SK-N-SH treated with all-trans-retinoic acid at 6 μM for 48 hours (cell line): ENCODE measurements at regions not wholly inside any gene's neighbourhood (a gene's known extent, or its start where the extent isn't known, plus 50 kb on each side); places are given as distances from the start of the nearest gene placed in this dataset.
A peak's percentile ranks its signal among the peaks of the same experiment; 100 is the strongest.

Experiments
- ATAC-seq: fragments of 200-7000 bp; cut with Tn5 transposase; 3 replicates; pipeline ENCODE4 v1.9.1; 2020; ENCODE audit warnings: mild to moderate bottlenecking, moderate library complexity
- ARNTL ChIP-seq: fragments of 450-650 bp; formaldehyde crosslinking; IDR thresholded peaks from 2 replicates; pipeline ENCODE4 v1.5.0; 2020; ENCODE audit warnings: low read depth, mild to moderate bottlenecking, moderate library complexity, borderline replicate concordance
- BACH2 ChIP-seq: fragments of 250-450 bp; sonication (Bioruptor Pico); IDR thresholded peaks from 2 replicates; pipeline ENCODE4 v1.9.0; 2021; ENCODE audit warnings: mild to moderate bottlenecking, borderline replicate concordance
- CREB5 ChIP-seq: fragments of 250-450 bp; sonication (Bioruptor Pico); IDR thresholded peaks from 2 replicates; pipeline ENCODE4 v1.5.1; 2020; ENCODE audit warnings: low read depth, mild to moderate bottlenecking, moderate library complexity
- CSDC2 ChIP-seq: fragments of 250-450 bp; sonication (Bioruptor Pico); IDR thresholded peaks from 2 replicates; pipeline ENCODE4 v1.5.0; 2020; ENCODE audit warnings: mild to moderate bottlenecking, moderate library complexity
- CSRNP3 ChIP-seq: fragments of 250-450 bp; sonication (Bioruptor Pico); IDR thresholded peaks from 2 replicates; pipeline ENCODE4 v1.5.1; 2021; ENCODE audit warnings: mild to moderate bottlenecking, moderate library complexity
- ESRRG ChIP-seq: fragments of 250-450 bp; sonication (Bioruptor Pico); IDR thresholded peaks from 2 replicates; pipeline ENCODE4 v1.6.1; 2021; ENCODE audit warnings: mild to moderate bottlenecking
- GLIS3 ChIP-seq: fragments of 250-450 bp; sonication (Bioruptor Pico); IDR thresholded peaks from 2 replicates; pipeline ENCODE4 v1.5.0; 2020; ENCODE audit warnings: mild to moderate bottlenecking, moderate library complexity
- ISL1 ChIP-seq: fragments of 250-450 bp; sonication (Bioruptor Pico); IDR thresholded peaks from 2 replicates; pipeline ENCODE4 v2.1.2; 2022; ENCODE audit warnings: mild to moderate bottlenecking, moderate library complexity
- OSR1 ChIP-seq: fragments of 250-450 bp; sonication (Bioruptor Pico); IDR thresholded peaks from 2 replicates; pipeline ENCODE4 v1.8.0; 2022; ENCODE audit warnings: moderate library complexity, mild to moderate bottlenecking, inconsistent platforms
- PATZ1 ChIP-seq: fragments of 250-450 bp; sonication (Bioruptor Pico); IDR thresholded peaks from 2 replicates; pipeline ENCODE4 v1.8.0; 2020; ENCODE audit warnings: mild to moderate bottlenecking, moderate library complexity, borderline replicate concordance
- POU6F1 ChIP-seq: fragments of 250-450 bp; sonication (Bioruptor Pico); IDR thresholded peaks from 2 replicates; pipeline ENCODE4 v1.8.0; 2021; ENCODE audit warnings: low read depth, mild to moderate bottlenecking, moderate library complexity, borderline replicate concordance
- PPARA ChIP-seq: fragments of 250-450 bp; sonication (Bioruptor Pico); IDR thresholded peaks from 2 replicates; pipeline ENCODE4 v1.5.0; 2020; ENCODE audit warnings: mild to moderate bottlenecking, borderline replicate concordance
- RARB ChIP-seq: fragments of 250-450 bp; sonication (Bioruptor Pico); IDR thresholded peaks from 2 replicates; pipeline ENCODE4 v1.8.0; 2021; ENCODE audit warnings: mild to moderate bottlenecking, moderate library complexity
- SNAI2 ChIP-seq: fragments of 250-450 bp; sonication (Bioruptor Pico); IDR thresholded peaks from 2 replicates; pipeline ENCODE4 v1.5.0; 2020; ENCODE audit warnings: mild to moderate bottlenecking, moderate library complexity
- TCF4 ChIP-seq: fragments of 250-450 bp; sonication (Bioruptor Pico); IDR thresholded peaks from 2 replicates; pipeline ENCODE4 v1.8.0; 2021; ENCODE audit warnings: mild to moderate bottlenecking, moderate library complexity, borderline replicate concordance
- TSHZ2 ChIP-seq: fragments of 250-450 bp; sonication (Bioruptor Pico); IDR thresholded peaks from 2 replicates; pipeline ENCODE4 v1.5.0; 2020; ENCODE audit warnings: mild to moderate bottlenecking, moderate library complexity
- ZC3H10 ChIP-seq: fragments of 250-450 bp; sonication (Bioruptor Pico); IDR thresholded peaks from 2 replicates; pipeline ENCODE4 v1.5.1; 2021; ENCODE audit warnings: mild to moderate bottlenecking, moderate library complexity
- ZNF565 ChIP-seq: fragments of 450-650 bp; formaldehyde crosslinking; conservative IDR thresholded peaks from 2 replicates; pipeline ENCODE4 v1.5.0; 2020; ENCODE audit warnings: low read depth, mild to moderate bottlenecking, moderate library complexity
- ZNF70 ChIP-seq: fragments of 450-650 bp; formaldehyde crosslinking; IDR thresholded peaks from 2 replicates; pipeline ENCODE4 v1.5.0; 2020; ENCODE audit warnings: mild to moderate bottlenecking, moderate library complexity
- ZNF8 ChIP-seq: fragments of 450-650 bp; formaldehyde crosslinking; IDR thresholded peaks from 2 replicates; pipeline ENCODE4 v1.5.0; 2020; ENCODE audit warnings: mild to moderate bottlenecking, moderate library complexity

GRCh38 chr13:76680112-76680511, 206.1 kb downstream of the KCTD12 start (continued):
- no peak for TF ChIP-seq CREB5

- TF ChIP-seq BACH2 (CRISPR knock-in tag) (no peak), POU6F1 (no peak), CREB5 (no peak)
- ATAC-seq, result no peak
These were observed 209.2 kb downstream of the KCTD12 start for GRCh38 chr13:76677043-76677442.

GRCh38 chr13:76672420-76672819, 213.8 kb downstream of the KCTD12 start:
- TF ChIP-seq ARNTL (CRISPR knock-in tag) (no peak), ISL1 (CRISPR knock-in tag) (no peak; the same call in 1 of the 2 replicates), TCF4 (no peak), CREB5 (no peak), CSRNP3 (CRISPR knock-in tag) (no peak), ZNF565 (no peak), ZC3H10 (CRISPR knock-in tag) (no peak), CSDC2 (CRISPR knock-in tag) (no peak), RARB (CRISPR knock-in tag) (no peak), PATZ1 (CRISPR knock-in tag) (no peak), BACH2 (CRISPR knock-in tag) (no peak), ESRRG (CRISPR knock-in tag) (no peak), ZNF70 (no peak), OSR1 (CRISPR knock-in tag) (no peak), SNAI2 (CRISPR knock-in tag) (no peak), POU6F1 (no peak)
- peak; percentile 74 for ATAC-seq

GRCh38 chr13:76668716-76669115, 217.5 kb downstream of the KCTD12 start:
- ATAC-seq, result no peak
- TF ChIP-seq RARB (CRISPR knock-in tag), result no peak
- no peak for TF ChIP-seq SNAI2 (CRISPR knock-in tag)
- TF ChIP-seq ZNF8 (CRISPR knock-in tag), result no peak
- no peak for TF ChIP-seq TSHZ2 (CRISPR knock-in tag)
- TF ChIP-seq CSRNP3 (CRISPR knock-in tag), result no peak
- TF ChIP-seq CREB5, result no peak
- TF ChIP-seq PPARA (CRISPR knock-in tag), result no peak
- TF ChIP-seq OSR1 (CRISPR knock-in tag), result no peak
- no peak for TF ChIP-seq GLIS3 (CRISPR knock-in tag)
- TF ChIP-seq ARNTL (CRISPR knock-in tag), result no peak
